NCI-H748 (cell line): ENCODE measurements at regions not wholly inside any gene's neighbourhood (a gene's known extent, or its start where the extent isn't known, plus 50 kb on each side); places are given as distances from the start of the nearest gene placed in this dataset.

ENCODE experiments used
- DNase-seq: peaks from one replicate; lab custom pipeline; 2025; ENCODE audit not compliant: unreplicated experiment; lab: John Stamatoyannopoulos, UW

- DNase-seq = no peak
Measured at GRCh38 chr10:35728341-35728740, 86.2 kb upstream of the FZD8 start.

GRCh38 chr10:35726846-35727245, 84.8 kb upstream of the FZD8 start:
- DNase-seq = no peak

DNA sequence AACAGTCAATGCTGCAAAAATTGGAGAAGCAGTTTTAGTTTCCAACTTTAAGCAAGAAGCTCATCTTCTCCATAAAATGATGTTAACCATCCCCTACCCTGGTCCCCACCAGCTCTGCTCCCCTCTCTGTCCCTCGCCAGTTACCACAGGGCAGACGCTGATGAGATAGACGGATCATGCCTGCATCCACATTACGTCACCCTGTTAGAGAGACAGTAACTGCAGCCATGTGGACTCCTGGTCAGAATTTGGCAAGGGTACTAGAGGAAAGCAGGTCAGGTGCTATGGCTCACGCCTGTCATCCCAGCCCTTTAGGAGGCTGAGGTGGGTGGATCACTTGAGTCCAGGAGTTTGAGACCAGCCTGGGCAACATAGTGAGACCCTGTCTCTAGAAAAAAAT, 81.9 kb upstream of the FZD8 start:
- DNase-seq = no peak

GRCh38 chr10:35723059-35723458, 81.0 kb upstream of the FZD8 start:
- DNase-seq = no peak

GRCh38 chr10:35722636-35723035, 80.5 kb upstream of the FZD8 start:
- no peak for DNase-seq

DNA sequence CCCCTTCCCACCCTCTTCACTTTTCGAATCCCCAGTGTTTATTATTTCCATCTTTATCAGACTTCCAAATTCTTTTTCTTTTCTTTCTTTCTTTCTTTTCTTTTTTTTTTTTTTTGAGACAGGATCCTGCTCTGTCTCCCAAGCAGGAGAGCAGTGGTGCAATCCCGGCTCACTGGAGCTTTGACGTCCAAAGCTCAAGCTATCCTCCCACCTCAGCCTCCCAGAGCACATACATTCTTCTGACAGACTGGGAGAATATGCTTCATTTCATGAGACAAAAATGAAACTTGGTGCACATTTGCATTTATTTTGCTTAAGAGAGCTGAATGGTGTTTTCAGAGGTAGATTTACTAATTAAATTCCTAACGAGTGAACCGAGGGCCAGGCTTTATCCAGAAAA, 80.1 kb upstream of the FZD8 start:
- no peak for DNase-seq

DNA sequence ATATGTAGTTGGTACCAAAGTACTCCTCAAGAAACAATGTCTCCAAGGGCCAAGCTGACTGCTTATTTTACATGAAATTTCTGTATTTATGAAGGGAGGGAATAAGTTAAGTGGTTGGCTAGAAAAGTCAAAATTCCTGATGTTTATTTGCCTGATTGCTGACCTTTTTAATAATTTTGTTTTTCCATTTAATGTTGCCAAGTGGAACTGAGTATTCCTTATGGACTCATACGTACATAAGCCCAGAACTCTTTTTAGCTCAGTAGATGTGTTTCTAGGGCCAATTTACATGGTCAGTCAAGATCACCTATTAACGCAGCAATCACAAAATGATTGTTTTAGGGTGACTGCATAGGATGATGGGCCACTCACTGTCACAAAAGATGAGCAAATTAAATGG, 78.3 kb upstream of the FZD8 start:
- no peak for DNase-seq

DNA sequence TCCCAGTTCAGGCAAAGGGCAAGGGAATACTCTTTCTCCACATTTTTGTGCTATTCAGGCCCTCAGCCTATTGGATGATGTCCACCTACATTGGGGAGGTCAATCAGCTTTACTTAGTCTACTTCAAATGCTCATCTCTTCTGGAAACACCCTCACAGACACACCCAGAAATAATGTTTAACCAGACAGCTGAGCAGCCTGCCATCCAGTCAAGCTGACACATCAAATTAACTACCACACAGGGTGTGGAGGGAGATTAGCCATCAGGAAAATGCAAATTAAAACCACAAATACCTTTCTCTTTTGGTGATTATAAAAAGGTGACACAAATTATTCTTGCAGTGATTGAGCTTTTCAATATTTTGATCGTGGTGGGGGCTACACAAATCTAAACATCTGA, 74.7 kb upstream of the FZD8 start:
- DNase-seq = peak; percentile 15

DNA sequence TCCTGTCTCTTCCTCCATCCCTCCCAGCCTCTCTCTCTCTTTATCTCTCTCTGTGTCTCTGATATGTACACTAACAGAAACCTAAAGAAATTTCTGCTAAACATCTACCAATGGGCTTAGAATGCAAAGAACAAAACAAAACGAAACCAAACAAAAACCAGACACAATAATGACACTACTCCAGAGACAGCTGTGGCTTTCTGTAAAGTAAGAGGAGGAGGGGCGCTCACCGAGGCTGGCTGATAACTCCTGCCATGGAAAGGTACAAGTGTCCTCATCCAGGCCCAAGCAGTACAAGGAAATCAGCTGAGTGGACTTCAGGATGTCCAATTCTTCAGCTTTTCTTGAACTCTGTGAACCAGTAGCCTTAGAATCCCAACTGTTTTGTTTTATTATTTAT, 70.4 kb upstream of the FZD8 start:
- peak; percentile 48 for DNase-seq

DNA sequence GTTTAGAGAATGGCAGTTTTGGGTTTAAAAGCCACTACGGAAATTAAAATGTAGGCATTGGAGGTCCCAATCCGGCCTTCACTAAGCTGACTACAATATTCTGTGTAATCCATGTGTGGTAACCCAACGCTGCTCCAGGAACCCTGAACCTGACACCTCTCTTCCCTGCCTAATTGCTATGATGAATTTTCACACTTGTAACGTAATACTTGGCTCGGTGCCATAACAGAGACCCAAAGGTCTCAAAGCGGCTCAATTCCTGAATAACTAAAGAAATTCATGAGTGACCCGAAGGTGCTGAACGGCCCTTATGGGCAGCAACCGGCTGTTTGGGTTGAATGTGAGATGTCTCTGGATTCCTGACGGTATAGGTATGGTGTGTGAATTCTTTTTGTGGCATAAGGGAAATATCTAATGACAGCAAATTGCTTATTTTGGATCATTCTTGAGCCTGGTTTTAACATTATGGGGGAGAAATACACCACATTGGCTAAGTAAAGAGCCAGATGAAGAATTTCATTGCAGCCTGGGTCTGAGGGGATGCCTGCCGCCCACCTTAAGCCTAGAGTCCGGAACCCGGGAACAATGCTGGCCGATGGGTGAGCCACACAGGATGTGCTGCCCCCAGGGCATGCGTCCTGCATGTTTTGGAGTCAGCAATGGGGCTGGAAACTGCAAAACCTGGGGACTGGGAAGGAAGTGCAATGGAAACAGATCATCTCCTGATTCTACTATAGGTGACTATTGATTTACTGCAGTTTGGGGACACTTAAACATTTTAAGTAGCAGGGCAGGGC, 69.7 kb upstream of the FZD8 start:
- DNase-seq = peak; percentile 75

DNA sequence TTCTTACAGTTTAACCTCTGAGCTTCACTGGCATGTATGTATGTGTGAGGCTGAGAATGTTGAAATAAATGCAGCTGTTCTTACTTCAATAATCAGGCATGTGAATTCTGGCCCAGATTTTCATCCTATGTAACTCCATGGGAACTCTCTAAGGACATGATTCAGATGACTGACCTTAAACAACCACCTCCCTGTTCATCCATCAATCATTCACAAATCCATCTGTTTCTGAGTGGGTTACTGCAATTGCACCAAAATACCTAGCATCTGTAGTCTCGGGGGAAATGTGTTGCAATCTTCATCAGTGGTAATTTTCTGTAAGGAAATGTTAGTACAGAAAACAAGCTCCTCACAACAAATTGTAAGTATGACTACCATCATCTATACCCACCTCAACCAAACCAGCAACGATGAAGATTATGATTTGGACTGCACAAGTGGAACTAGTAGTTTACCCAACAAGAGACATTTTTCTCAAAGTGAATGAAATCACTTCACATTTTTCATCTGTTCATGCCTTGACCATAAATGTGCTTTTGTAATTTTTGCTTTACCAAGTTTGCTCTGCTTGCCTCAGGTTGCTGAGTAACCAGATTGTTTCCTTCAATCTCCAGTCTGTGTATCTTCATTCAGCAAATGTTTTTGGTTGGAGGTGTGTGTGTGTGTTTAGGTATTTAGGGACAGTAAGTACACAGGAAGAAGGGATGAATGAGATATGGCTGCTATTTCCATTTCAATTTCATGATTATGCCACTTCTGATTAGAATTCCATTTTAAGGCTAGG, 65.7 kb upstream of the FZD8 start:
- DNase-seq = no peak

GRCh38 chr10:35706959-35707358, 64.9 kb upstream of the FZD8 start:
- DNase-seq = no peak

GRCh38 chr10:35705671-35706070, 63.6 kb upstream of the FZD8 start:
- no peak for DNase-seq

GRCh38 chr10:35705051-35705450, 63.0 kb upstream of the FZD8 start:
- no peak for DNase-seq

GRCh38 chr10:35704401-35704800, 62.3 kb upstream of the FZD8 start:
- no peak for DNase-seq

GRCh38 chr10:35700487-35700882, 58.4 kb upstream of the FZD8 start:
- peak; percentile 75 for DNase-seq

DNA sequence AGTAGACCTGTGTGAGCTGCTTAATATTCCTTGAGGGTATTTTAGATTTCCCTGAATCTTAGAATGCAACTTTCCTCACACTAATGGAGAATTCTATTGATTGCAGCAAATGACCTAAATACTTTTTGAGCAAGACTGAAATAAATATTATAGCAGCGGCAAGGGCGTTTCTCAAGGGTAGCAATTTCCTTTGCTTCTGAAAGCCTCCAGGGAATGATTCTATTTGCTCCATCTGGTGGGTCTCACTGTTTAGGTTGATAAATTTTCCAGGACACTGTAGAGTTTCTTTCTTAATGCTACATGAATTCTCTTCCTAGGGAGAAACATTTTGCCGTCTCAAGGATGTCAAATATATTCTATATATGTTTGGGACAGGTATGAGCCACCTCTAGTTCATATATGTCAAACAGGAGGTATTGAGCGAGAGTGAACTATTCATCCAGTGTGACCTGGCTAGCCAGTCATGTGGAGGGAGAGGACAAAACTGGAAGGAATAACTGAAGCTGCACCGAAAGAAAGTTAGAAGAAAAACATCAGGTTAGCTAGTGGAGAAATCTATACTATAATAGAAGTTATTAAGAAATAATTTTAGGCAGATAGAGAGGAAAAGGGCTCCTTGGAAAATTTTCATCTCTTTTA, 57.9 kb upstream of the FZD8 start:
- DNase-seq = no peak

- no peak for DNase-seq
Measured at GRCh38 chr10:35696392-35697287, 54.5 kb upstream of the FZD8 start.

DNA sequence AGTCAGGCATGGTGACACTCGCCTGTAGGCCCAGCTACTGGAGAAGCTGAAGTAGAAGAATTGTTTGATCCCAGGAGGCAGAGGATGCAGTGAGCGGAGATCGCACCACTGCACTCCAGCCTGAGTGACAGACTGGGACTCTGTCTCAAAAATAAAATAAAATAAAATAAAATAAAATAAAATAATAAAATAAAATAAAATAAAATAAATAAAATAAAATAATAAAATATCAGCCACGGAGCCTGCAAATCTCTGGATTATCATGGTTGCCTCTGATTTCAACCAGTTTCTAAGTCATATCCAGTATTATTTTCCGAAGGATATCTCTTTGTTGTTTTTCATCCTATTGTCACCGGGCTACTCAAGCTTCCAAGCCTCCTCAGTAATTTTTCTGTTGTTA, 51.7 kb upstream of the FZD8 start:
- DNase-seq = no peak
